ENCODE measurements at regions not wholly inside any gene's neighbourhood (a gene's known extent, or its start where the extent isn't known, plus 50 kb on each side); places are given as distances from the start of the nearest gene placed in this dataset.
"Not testable (repeated sequence)": the region's sequence is repeated elsewhere in the genome, so short reads cannot be mapped to it uniquely, and the experiment has no call there.

GRCh38 chr1:223035724-223036478 lies 107.1 kb downstream of the TLR5 start:
- Histone ChIP-seq H3K4me1 (ENCODE audit: control insufficient read depth, insufficient read depth, low read length) (peaks cover 7% of the 10 kb centered on the region), H3K9me3 (ENCODE audit: control insufficient read depth, low read length) (no peaks in the 10 kb centered on the region), H3K27me3 (ENCODE audit: control insufficient read depth, insufficient read depth, low read length, poor library complexity, severe bottlenecking) (no peaks in the 10 kb centered on the region), H3K4me3 (ENCODE audit: insufficient read depth, low read depth, low read length) (no peak overlapping the region), H3K27ac (ENCODE audit: insufficient read depth, low read depth, low read length, poor library complexity, severe bottlenecking) (no peak overlapping the region), H3K36me3 (ENCODE audit: control insufficient read depth, insufficient read depth, low read length) (no peaks in the 10 kb centered on the region)
- WGBS, 2 experiments = 76 to 77% methylated on average over 10 to 11 of the region's 11 CpGs

- Histone ChIP-seq H3K4me3 (ENCODE audit: insufficient read depth, low read depth, low read length) (no peak overlapping the region), H3K27me3 (ENCODE audit: control insufficient read depth, insufficient read depth, low read length, poor library complexity, severe bottlenecking) (no peaks in the 10 kb centered on the region), H3K4me1 (ENCODE audit: control insufficient read depth, insufficient read depth, low read length) (peaks cover 4% of the 10 kb centered on the region), H3K9me3 (ENCODE audit: control insufficient read depth, low read length) (no peaks in the 10 kb centered on the region), H3K36me3 (ENCODE audit: control insufficient read depth, insufficient read depth, low read length) (no peaks in the 10 kb centered on the region), H3K27ac (ENCODE audit: insufficient read depth, low read depth, low read length, poor library complexity, severe bottlenecking) (no peak overlapping the region)
- WGBS, 2 experiments = 93 to 97% methylated on average over 6 of the region's 6 CpGs
Observed at GRCh38 chr1:223036479-223036845, 106.6 kb downstream of the TLR5 start.

GRCh38 chr1:223037845-223038244 lies 105.2 kb downstream of the TLR5 start:
- 67 to 68% methylated on average over 9 of the region's 9 CpGs for WGBS, 2 experiments
- Histone ChIP-seq H3K27me3 (ENCODE audit: control insufficient read depth, insufficient read depth, low read length, poor library complexity, severe bottlenecking) (no peaks in the 10 kb centered on the region), H3K27ac (ENCODE audit: insufficient read depth, low read depth, low read length, poor library complexity, severe bottlenecking) (no peak overlapping the region), H3K4me1 (ENCODE audit: control insufficient read depth, insufficient read depth, low read length) (peaks cover 4% of the 10 kb centered on the region), H3K9me3 (ENCODE audit: control insufficient read depth, low read length) (no peaks in the 10 kb centered on the region), H3K4me3 (ENCODE audit: insufficient read depth, low read depth, low read length) (no peak overlapping the region), H3K36me3 (ENCODE audit: control insufficient read depth, insufficient read depth, low read length) (no peaks in the 10 kb centered on the region)

- Histone ChIP-seq H3K36me3 (ENCODE audit: control insufficient read depth, insufficient read depth, low read length) (no peaks in the 10 kb centered on the region), H3K27ac (ENCODE audit: insufficient read depth, low read depth, low read length, poor library complexity, severe bottlenecking) (no peak overlapping the region), H3K27me3 (ENCODE audit: control insufficient read depth, insufficient read depth, low read length, poor library complexity, severe bottlenecking) (no peaks in the 10 kb centered on the region), H3K4me3 (ENCODE audit: insufficient read depth, low read depth, low read length) (no peak overlapping the region), H3K4me1 (ENCODE audit: control insufficient read depth, insufficient read depth, low read length) (peaks cover 4% of the 10 kb centered on the region), H3K9me3 (ENCODE audit: control insufficient read depth, low read length) (no peaks in the 10 kb centered on the region)
- WGBS, 2 experiments = 92 to 94% methylated on average over 19 of the region's 19 CpGs
Observed at GRCh38 chr1:223038288-223039006, 104.6 kb downstream of the TLR5 start.

GRCh38 chr1:223039990-223040389 lies 103.1 kb downstream of the TLR5 start:
- no peak overlapping the region for H3K4me3 ChIP-seq (ENCODE audit: insufficient read depth, low read depth, low read length)
- H3K27me3 ChIP-seq (ENCODE audit: control insufficient read depth, insufficient read depth, low read length, poor library complexity, severe bottlenecking) = no peaks in the 10 kb centered on the region
- H3K27ac ChIP-seq (ENCODE audit: insufficient read depth, low read depth, low read length, poor library complexity, severe bottlenecking) = no peak overlapping the region
- H3K9me3 ChIP-seq (ENCODE audit: control insufficient read depth, low read length) = no peaks in the 10 kb centered on the region
- peaks cover 4% of the 10 kb centered on the region for H3K4me1 ChIP-seq (ENCODE audit: control insufficient read depth, insufficient read depth, low read length)
- H3K36me3 ChIP-seq (ENCODE audit: control insufficient read depth, insufficient read depth, low read length) = no peaks in the 10 kb centered on the region
- 92 to 93% methylated on average over 6 of the region's 6 CpGs for WGBS, 2 experiments

- WGBS, 2 experiments = 77 to 87% methylated on average over 2 of the region's 2 CpGs
Observed at GRCh38 chr1:223041481-223041880, 101.6 kb downstream of the TLR5 start.

GRCh38 chr1:223045164-223045957 lies 97.7 kb downstream of the TLR5 start:
- Histone ChIP-seq H3K36me3 (ENCODE audit: control insufficient read depth, insufficient read depth, low read length) (peaks cover 10% of the 10 kb centered on the region), H3K27me3 (ENCODE audit: control insufficient read depth, insufficient read depth, low read length, poor library complexity, severe bottlenecking) (no peaks in the 10 kb centered on the region), H3K27ac (ENCODE audit: insufficient read depth, low read depth, low read length, poor library complexity, severe bottlenecking) (no peak overlapping the region), H3K4me3 (ENCODE audit: insufficient read depth, low read depth, low read length) (no peak overlapping the region), H3K4me1 (ENCODE audit: control insufficient read depth, insufficient read depth, low read length) (no peaks in the 10 kb centered on the region), H3K9me3 (ENCODE audit: control insufficient read depth, low read length) (no peaks in the 10 kb centered on the region)
- 79 to 81% methylated on average over 4 of the region's 4 CpGs for WGBS, 2 experiments

More at GRCh38 chr1:223041481-223041880, 101.6 kb downstream of the TLR5 start:
- Histone ChIP-seq H3K27me3 (ENCODE audit: control insufficient read depth, insufficient read depth, low read length, poor library complexity, severe bottlenecking) (no peaks in the 10 kb centered on the region), H3K4me3 (ENCODE audit: insufficient read depth, low read depth, low read length) (no peak overlapping the region), H3K9me3 (ENCODE audit: control insufficient read depth, low read length) (no peaks in the 10 kb centered on the region), H3K36me3 (ENCODE audit: control insufficient read depth, insufficient read depth, low read length) (peaks cover 5% of the 10 kb centered on the region), H3K4me1 (ENCODE audit: control insufficient read depth, insufficient read depth, low read length) (peaks cover 4% of the 10 kb centered on the region), H3K27ac (ENCODE audit: insufficient read depth, low read depth, low read length, poor library complexity, severe bottlenecking) (no peak overlapping the region)

GRCh38 chr1:223046011-223046410 lies 97.0 kb downstream of the TLR5 start:
- no peaks in the 10 kb centered on the region for H3K4me1 ChIP-seq (ENCODE audit: control insufficient read depth, insufficient read depth, low read length)
- H3K4me3 ChIP-seq (ENCODE audit: insufficient read depth, low read depth, low read length) = no peak overlapping the region
- no peaks in the 10 kb centered on the region for H3K27me3 ChIP-seq (ENCODE audit: control insufficient read depth, insufficient read depth, low read length, poor library complexity, severe bottlenecking)
- WGBS, 2 experiments = 92% methylated on average over 2 of the region's 2 CpGs
- no peak overlapping the region for H3K27ac ChIP-seq (ENCODE audit: insufficient read depth, low read depth, low read length, poor library complexity, severe bottlenecking)
- no peaks in the 10 kb centered on the region for H3K9me3 ChIP-seq (ENCODE audit: control insufficient read depth, low read length)
- peaks cover 10% of the 10 kb centered on the region for H3K36me3 ChIP-seq (ENCODE audit: control insufficient read depth, insufficient read depth, low read length)

DNA sequence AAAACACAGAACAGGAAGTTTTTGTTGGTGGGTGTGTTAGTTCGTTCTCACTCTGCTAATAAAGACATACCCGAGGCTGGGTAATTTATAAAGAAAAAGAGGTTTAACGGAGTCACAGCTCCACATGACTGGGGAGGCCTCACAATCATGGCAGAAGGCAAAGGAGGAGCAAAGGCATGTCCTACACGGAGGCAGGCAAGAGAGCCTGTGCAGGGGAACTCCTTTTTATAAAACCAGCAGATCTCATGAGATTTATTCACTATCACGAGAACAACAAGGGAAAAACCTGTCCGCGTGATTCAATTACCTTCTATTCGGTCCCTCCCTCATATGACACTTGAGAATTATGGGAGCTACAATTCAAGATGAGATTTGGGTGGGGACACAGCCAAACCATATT lies 96.6 kb downstream of the TLR5 start:
- H3K4me3 ChIP-seq (ENCODE audit: insufficient read depth, low read depth, low read length); H3K27ac ChIP-seq (ENCODE audit: insufficient read depth, low read depth, low read length, poor library complexity, severe bottlenecking); H3K4me1 ChIP-seq (ENCODE audit: control insufficient read depth, insufficient read depth, low read length); H3K9me3 ChIP-seq (ENCODE audit: control insufficient read depth, low read length); H3K27me3 ChIP-seq (ENCODE audit: control insufficient read depth, insufficient read depth, low read length, poor library complexity, severe bottlenecking): not testable (repeated sequence)
- peaks cover 10% of the 10 kb centered on the region for H3K36me3 ChIP-seq (ENCODE audit: control insufficient read depth, insufficient read depth, low read length)
- WGBS, 2 experiments = 96 to 97% methylated on average over 8 of the region's 8 CpGs

- Histone ChIP-seq H3K36me3 (ENCODE audit: control insufficient read depth, insufficient read depth, low read length) (peaks cover 10% of the 10 kb centered on the region), H3K9me3 (ENCODE audit: control insufficient read depth, low read length) (no peaks in the 10 kb centered on the region), H3K4me1 (ENCODE audit: control insufficient read depth, insufficient read depth, low read length) (no peaks in the 10 kb centered on the region), H3K27me3 (ENCODE audit: control insufficient read depth, insufficient read depth, low read length, poor library complexity, severe bottlenecking) (no peaks in the 10 kb centered on the region), H3K27ac (ENCODE audit: insufficient read depth, low read depth, low read length, poor library complexity, severe bottlenecking) (no peak overlapping the region), H3K4me3 (ENCODE audit: insufficient read depth, low read depth, low read length) (no peak overlapping the region)
- 94 to 97% methylated on average over 2 of the region's 2 CpGs for WGBS, 2 experiments
Observed at GRCh38 chr1:223048026-223048425, 95.0 kb downstream of the TLR5 start.

All from ectodermal cell (in vitro differentiated cells).